Trophoblast cell (in vitro differentiated cells and primary cell): ENCODE measurements at regions not wholly inside any gene's neighbourhood (a gene's known extent, or its start where the extent isn't known, plus 50 kb on each side); places are given as distances from the start of the nearest gene placed in this dataset.

Experiments
- DNase-seq, 2 donors: peaks; one replicate each; pipeline ENCODE4 v3.0.0-alpha.2; 2016
- H2AFZ ChIP-seq: 2 replicates; pipeline ENCODE4 v1.6.1; 2013; ENCODE audit warnings: low read length, moderate library complexity, mild to moderate bottlenecking; ENCODE audit not compliant: insufficient read depth, poor library complexity
- H2AK5ac ChIP-seq: 2 replicates; pipeline ENCODE4 v1.6.1; 2013; ENCODE audit warnings: mild to moderate bottlenecking, low read length
- H2BK120ac ChIP-seq: 2 replicates; pipeline ENCODE4 v1.6.1; 2013; ENCODE audit warnings: low read length, mild to moderate bottlenecking, moderate library complexity; ENCODE audit not compliant: insufficient read depth, poor library complexity
- H2BK12ac ChIP-seq: 2 replicates; pipeline ENCODE4 v1.6.1; 2013; ENCODE audit warnings: mild to moderate bottlenecking, low read length, moderate library complexity
- H2BK5ac ChIP-seq: 2 replicates; pipeline ENCODE4 v1.6.1; 2013; ENCODE audit warnings: low read length, low read depth, moderate library complexity, mild to moderate bottlenecking; ENCODE audit not compliant: poor library complexity
- H3K14ac ChIP-seq: 2 replicates; pipeline ENCODE4 v1.6.1; 2013; ENCODE audit warnings: mild to moderate bottlenecking, low read length
- H3K18ac ChIP-seq: 2 replicates; pipeline ENCODE4 v1.6.1; 2013; ENCODE audit warnings: mild to moderate bottlenecking, low read length
- H3K23ac ChIP-seq: 2 replicates; pipeline ENCODE4 v1.6.1; 2013; ENCODE audit warnings: low read length
- H3K27ac ChIP-seq: 2 replicates; pipeline ENCODE4 v1.5.1; 2013; ENCODE audit warnings: low read depth, mild to moderate bottlenecking, inconsistent platforms, low read length, moderate library complexity
- H3K27me3 ChIP-seq: 2 replicates; pipeline ENCODE4 v1.6.1; 2013; ENCODE audit warnings: inconsistent platforms, mild to moderate bottlenecking, low read length, moderate library complexity; ENCODE audit not compliant: insufficient read depth
- H3K36me3 ChIP-seq, 2 experiments: 1 replicate in 1 of 2; 2 replicates in 1 of 2; pipeline ENCODE4 v1.6.1; 2013; ENCODE audit warnings: low read length in 2 of 2, mild to moderate bottlenecking in 2 of 2, moderate library complexity in 1 of 2; ENCODE audit not compliant: insufficient read depth in 2 of 2, control insufficient read depth in 1 of 2
- H3K4ac ChIP-seq: 2 replicates; pipeline ENCODE4 v1.6.1; 2013; ENCODE audit warnings: low read depth, mild to moderate bottlenecking, low read length, moderate library complexity
- H3K4me1 ChIP-seq, 2 experiments: 1 replicate in 1 of 2; 2 replicates in 1 of 2; pipeline ENCODE4 v1.6.1; 2013; ENCODE audit warnings: low read length in 2 of 2, mild to moderate bottlenecking in 2 of 2, moderate library complexity in 1 of 2; ENCODE audit not compliant: insufficient read depth in 2 of 2, control insufficient read depth in 1 of 2
- H3K4me2 ChIP-seq: 2 replicates; pipeline ENCODE4 v1.6.1; 2013; ENCODE audit warnings: inconsistent platforms, mild to moderate bottlenecking, low read length, moderate library complexity
- H3K4me3 ChIP-seq: 2 replicates; pipeline ENCODE4 v1.5.1; 2013; ENCODE audit warnings: mild to moderate bottlenecking, low read depth, low read length, inconsistent platforms
- H3K79me1 ChIP-seq: one replicate; pipeline ENCODE4 v1.6.1; 2013; ENCODE audit warnings: low read length
- H3K79me2 ChIP-seq: 2 replicates; pipeline ENCODE4 v1.6.1; 2013; ENCODE audit warnings: low read length, mild to moderate bottlenecking; ENCODE audit not compliant: control insufficient read depth, insufficient read depth, poor library complexity
- H3K9ac ChIP-seq: 2 replicates; pipeline ENCODE4 v1.6.1; 2013; ENCODE audit warnings: mild to moderate bottlenecking, low read length
- H3K9me3 ChIP-seq: 2 replicates; pipeline ENCODE4 v1.6.1; 2013; ENCODE audit warnings: low read depth, mild to moderate bottlenecking, control low read depth, inconsistent platforms, low read length; ENCODE audit not compliant: insufficient read depth
- H4K12ac ChIP-seq: 2 replicates; pipeline ENCODE4 v1.6.1; 2013; ENCODE audit warnings: low read depth, mild to moderate bottlenecking, low read length, moderate library complexity
- H4K8ac ChIP-seq: 2 replicates; pipeline ENCODE4 v1.6.1; 2013; ENCODE audit warnings: low read depth, mild to moderate bottlenecking, low read length, moderate library complexity
- H4K91ac ChIP-seq: one replicate; pipeline ENCODE4 v1.6.1; 2013; ENCODE audit warnings: low read depth, mild to moderate bottlenecking, low read length, moderate library complexity
- WGBS: extraction: QIAGEN DNeasy Blood & Tissue Kit; methylation state at CpG from one replicate; pipeline ENCODE4 v1.1.7; 2013; ENCODE audit warnings: missing lambda C conversion rate; ENCODE audit not compliant: insufficient read length, insufficient coverage; ENCODE audit errors: extremely low coverage; 5-methylcytosine and 5-hydroxymethylcytosine counted together

DNA sequence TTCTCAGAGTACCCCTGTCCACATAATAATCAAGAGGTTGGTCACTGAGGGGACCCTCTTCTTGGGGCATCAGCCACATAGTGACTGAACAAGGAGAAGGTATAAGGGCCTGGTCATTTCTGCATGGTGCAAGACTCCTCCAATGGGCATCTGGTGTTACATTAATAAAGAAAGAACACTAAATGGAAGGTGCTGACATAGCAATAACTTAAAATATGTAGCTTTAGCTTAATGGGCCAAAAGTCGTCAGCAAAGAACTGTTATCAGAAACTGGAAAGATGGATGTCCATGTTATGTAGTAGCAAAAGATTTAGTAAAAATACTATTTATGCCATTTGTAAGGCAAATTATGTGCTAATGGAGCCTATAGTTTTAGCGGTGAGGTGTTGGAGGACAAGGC, 916.5 kb upstream of the SOX11 start:
- H2AFZ ChIP-seq: no peak overlapping the region
- no peak overlapping the region for H4K91ac ChIP-seq
- no CpG with 5 or more reads among the region's 2 CpGs for WGBS
- no peak overlapping the region for H3K23ac ChIP-seq
- H3K9me3 ChIP-seq: no peaks in the 10 kb centered on the region
- H3K79me1 ChIP-seq: no peaks in the 10 kb centered on the region
- no peak overlapping the region for H4K12ac ChIP-seq
- H3K36me3 ChIP-seq: no peaks in the 10 kb centered on the region
- no peak overlapping the region for H2BK5ac ChIP-seq
- no peak overlapping the region for H2AK5ac ChIP-seq
- H3K4me3 ChIP-seq: no peak overlapping the region
- no peak overlapping the region for H3K18ac ChIP-seq
- no peak for DNase-seq
- H3K14ac ChIP-seq: no peak overlapping the region
- no peak overlapping the region for H4K8ac ChIP-seq
- H3K9ac ChIP-seq: no peak overlapping the region
- no peaks in the 10 kb centered on the region for H3K27me3 ChIP-seq
- no peaks in the 10 kb centered on the region for H3K79me2 ChIP-seq
- no peak overlapping the region for H3K4me2 ChIP-seq
- no peaks in the 10 kb centered on the region for H3K4me1 ChIP-seq
- H2BK120ac ChIP-seq: no peak overlapping the region
- no peak overlapping the region for H3K4ac ChIP-seq
- H2BK12ac ChIP-seq: no peak overlapping the region
- no peak overlapping the region for H3K27ac ChIP-seq

DNA sequence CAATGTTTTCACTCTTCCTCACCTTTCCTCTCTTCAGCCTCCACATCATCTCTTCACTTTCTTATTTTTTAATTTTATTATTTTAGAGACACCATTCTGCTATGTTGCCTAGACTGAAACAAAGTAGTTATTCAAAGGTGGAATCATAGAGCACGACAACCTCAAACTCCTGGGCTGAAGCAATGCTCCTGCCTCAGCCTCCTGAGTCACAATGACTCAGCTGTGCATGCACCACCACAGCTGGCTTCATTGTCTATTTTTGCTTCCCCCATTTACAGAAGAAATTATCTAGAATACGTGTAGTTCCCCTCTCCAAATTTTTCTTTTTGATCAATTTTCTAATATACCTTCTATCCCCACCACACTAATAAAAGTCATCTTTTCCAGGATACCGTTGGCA, 911.5 kb upstream of the SOX11 start:
- Histone ChIP-seq H4K91ac (no peak overlapping the region), H3K18ac (no peak overlapping the region), H3K79me1 (no peaks in the 10 kb centered on the region), H3K36me3 (no peaks in the 10 kb centered on the region), H3K14ac (no peak overlapping the region), H3K4ac (no peak overlapping the region), H3K23ac (no peak overlapping the region), H2BK5ac (no peak overlapping the region), H3K9ac (no peak overlapping the region), H4K12ac (no peak overlapping the region), H3K9me3 (no peaks in the 10 kb centered on the region), H3K79me2 (no peaks in the 10 kb centered on the region), H2AK5ac (no peak overlapping the region), H4K8ac (no peak overlapping the region), H3K27ac (no peak overlapping the region), H3K4me1 (no peaks in the 10 kb centered on the region), H3K27me3 (no peaks in the 10 kb centered on the region), H3K4me2 (no peak overlapping the region), H2BK120ac (no peak overlapping the region), H2AFZ (no peak overlapping the region), H2BK12ac (no peak overlapping the region), H3K4me3 (no peak overlapping the region)
- no peak for DNase-seq
- no CpG with 5 or more reads among the region's 3 CpGs for WGBS

DNA sequence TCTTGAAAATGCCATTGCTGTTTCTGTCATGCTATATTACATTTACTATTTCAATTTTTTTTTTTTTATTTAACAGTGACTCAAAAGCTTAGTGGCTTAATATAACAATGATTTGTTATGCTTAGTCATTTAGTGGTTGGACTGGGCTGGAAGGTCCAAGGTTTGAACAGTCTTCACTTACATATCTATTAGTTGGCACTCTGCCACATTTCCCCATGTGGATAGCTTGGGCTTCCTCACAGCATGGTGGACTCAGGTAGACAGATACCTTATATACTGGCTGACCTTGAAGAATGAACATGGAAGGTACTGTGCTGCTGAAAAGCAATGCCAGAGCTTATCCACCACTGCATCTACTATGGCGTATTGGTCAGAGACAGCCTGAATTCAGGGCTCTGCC, 909.5 kb upstream of the SOX11 start:
- peaks cover 3% of the 10 kb centered on the region for H3K9me3 ChIP-seq
- H3K27ac ChIP-seq: no peak overlapping the region
- no peak overlapping the region for H3K4me2 ChIP-seq
- no peaks in the 10 kb centered on the region for H3K79me1 ChIP-seq
- H3K4ac ChIP-seq: no peak overlapping the region
- no peak overlapping the region for H2BK12ac ChIP-seq
- no peak overlapping the region for H3K4me3 ChIP-seq
- no peak for DNase-seq
- no peak overlapping the region for H4K8ac ChIP-seq
- H3K9ac ChIP-seq: no peak overlapping the region
- H4K12ac ChIP-seq: no peak overlapping the region
- no peak overlapping the region for H2AK5ac ChIP-seq
- H3K14ac ChIP-seq: no peak overlapping the region
- H2BK120ac ChIP-seq: no peak overlapping the region
- no peak overlapping the region for H4K91ac ChIP-seq
- H3K27me3 ChIP-seq: no peaks in the 10 kb centered on the region
- no peaks in the 10 kb centered on the region for H3K79me2 ChIP-seq
- H3K36me3 ChIP-seq: no peaks in the 10 kb centered on the region
- no CpG with 5 or more reads among the region's 1 CpG for WGBS
- H3K18ac ChIP-seq: no peak overlapping the region
- H2BK5ac ChIP-seq: no peak overlapping the region
- H3K23ac ChIP-seq: no peak overlapping the region
- H2AFZ ChIP-seq: no peak overlapping the region
- no peaks in the 10 kb centered on the region for H3K4me1 ChIP-seq

DNA sequence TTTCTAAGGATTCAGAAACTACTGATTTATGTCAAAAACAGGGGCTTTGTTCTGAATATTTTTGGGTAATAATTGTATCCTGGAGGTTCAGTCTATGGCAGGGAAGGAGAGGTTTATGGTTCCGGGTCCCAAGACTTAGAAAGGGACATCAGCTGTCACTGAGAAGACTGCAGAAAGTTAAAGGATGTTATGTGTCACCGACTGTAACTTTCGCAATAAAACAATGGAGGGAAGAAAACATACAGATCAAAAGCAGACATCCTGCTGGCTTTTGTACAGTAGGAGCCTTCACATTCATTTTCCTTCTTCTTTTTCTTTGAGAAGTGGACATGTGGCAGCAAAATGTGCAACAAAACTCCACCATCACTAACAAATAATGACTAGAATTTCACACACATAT, 900.7 kb upstream of the SOX11 start:
- Histone ChIP-seq H3K4me2 (no peak overlapping the region), H3K18ac (no peak overlapping the region), H4K91ac (no peak overlapping the region), H3K4me3 (no peak overlapping the region), H2BK120ac (no peak overlapping the region), H4K12ac (no peak overlapping the region), H2AK5ac (no peak overlapping the region), H3K36me3 (peaks cover 0 to 1% of the 10 kb centered on the region in 2 experiments), H3K9me3 (peaks cover 5% of the 10 kb centered on the region), H2AFZ (no peak overlapping the region), H3K9ac (no peak overlapping the region), H2BK12ac (no peak overlapping the region), H3K4ac (no peak overlapping the region), H3K79me1 (no peaks in the 10 kb centered on the region), H3K27ac (no peak overlapping the region), H3K4me1 (no peaks in the 10 kb centered on the region), H3K79me2 (no peaks in the 10 kb centered on the region), H3K23ac (no peak overlapping the region), H3K27me3 (no peaks in the 10 kb centered on the region), H2BK5ac (no peak overlapping the region), H3K14ac (no peak overlapping the region), H4K8ac (no peak overlapping the region)
- DNase-seq: no peak
- no CpG with 5 or more reads among the region's 3 CpGs for WGBS

DNA sequence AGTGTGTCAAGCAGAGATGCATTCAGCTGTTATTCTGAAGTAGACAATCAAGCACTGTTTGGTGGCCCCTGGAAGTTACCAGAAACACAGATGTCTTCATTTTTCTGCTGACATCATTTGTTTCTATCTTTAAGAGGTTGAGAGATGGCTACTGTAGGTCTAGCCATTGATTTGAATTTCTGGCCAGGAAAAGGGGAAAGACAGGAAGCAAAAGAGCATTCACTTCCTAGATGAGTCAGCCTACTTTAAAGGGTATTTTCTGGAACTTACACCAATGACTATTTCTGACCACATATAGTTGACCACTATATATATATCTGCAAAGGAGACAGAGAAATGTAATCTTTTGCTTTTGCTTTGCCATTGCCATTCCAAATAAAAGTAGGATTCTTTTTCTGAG, 900.1 kb upstream of the SOX11 start:
- no peak overlapping the region for H4K91ac ChIP-seq
- H2AK5ac ChIP-seq: no peak overlapping the region
- no peaks in the 10 kb centered on the region for H3K4me1 ChIP-seq
- no peak overlapping the region for H3K18ac ChIP-seq
- no peak overlapping the region for H3K4me3 ChIP-seq
- no peak overlapping the region for H3K14ac ChIP-seq
- H2BK120ac ChIP-seq: no peak overlapping the region
- H3K4ac ChIP-seq: no peak overlapping the region
- H4K12ac ChIP-seq: no peak overlapping the region
- H3K79me1 ChIP-seq: no peaks in the 10 kb centered on the region
- no peak overlapping the region for H3K27ac ChIP-seq
- H4K8ac ChIP-seq: no peak overlapping the region
- no peak overlapping the region for H3K9ac ChIP-seq
- H3K4me2 ChIP-seq: no peak overlapping the region
- H3K79me2 ChIP-seq: no peaks in the 10 kb centered on the region
- peaks cover 0 to 1% of the 10 kb centered on the region in 2 experiments for H3K36me3 ChIP-seq
- no peak for DNase-seq
- no peak overlapping the region for H2BK12ac ChIP-seq
- H3K9me3 ChIP-seq: peaks cover 5% of the 10 kb centered on the region
- no peak overlapping the region for H3K23ac ChIP-seq
- no peaks in the 10 kb centered on the region for H3K27me3 ChIP-seq
- H2BK5ac ChIP-seq: no peak overlapping the region
- no peak overlapping the region for H2AFZ ChIP-seq
